CD4-positive, alpha-beta memory T cell (primary cell): ENCODE measurements at regions not wholly inside any gene's neighbourhood (a gene's known extent, or its start where the extent isn't known, plus 50 kb on each side); places are given as distances from the start of the nearest gene placed in this dataset.
"Not testable (repeated sequence)": the region's sequence is repeated elsewhere in the genome, so short reads cannot be mapped to it uniquely, and the experiment has no call there.

Experiments
- CTCF ChIA-PET: fragments of 350-600 bp; sonication (Branson Sonifier 250); formaldehyde crosslinking; loops from one replicate; lab custom pipeline; 2021; ENCODE audit warnings: inconsistent platforms; ENCODE audit not compliant: partially characterized antibody; lab: Charles Lee
- POLR2A ChIA-PET: fragments of 350-600 bp; sonication (Branson Sonifier 250); formaldehyde crosslinking; loops from one replicate; lab custom pipeline; 2021; ENCODE audit not compliant: partially characterized antibody; lab: Charles Lee
- DNase-seq, 5 donors: peaks; one replicate each; pipeline versions ENCODE4 v3.0.0 to v3.0.0-alpha.2; 2020 to 2022; ENCODE audit warnings: mixed read lengths in 1 of 5
- H3K27ac ChIP-seq: one replicate; pipeline ENCODE4 v1.7.0; 2013; ENCODE audit warnings: low read depth, low read length
- H3K27me3 ChIP-seq: 2 replicates; pipeline ENCODE4 v1.7.0; 2013; ENCODE audit warnings: mild to moderate bottlenecking, low read length, moderate library complexity; ENCODE audit not compliant: insufficient read depth
- H3K36me3 ChIP-seq: 2 replicates; pipeline ENCODE4 v1.7.0; 2013; ENCODE audit warnings: mild to moderate bottlenecking, low read length, moderate library complexity; ENCODE audit not compliant: insufficient read depth
- H3K4me1 ChIP-seq: 2 replicates; pipeline ENCODE4 v1.7.0; 2013; ENCODE audit warnings: mild to moderate bottlenecking, low read length, moderate library complexity; ENCODE audit not compliant: insufficient read depth
- H3K4me3 ChIP-seq, 2 donors: one replicate each; pipeline ENCODE4 v1.7.0; 2013; ENCODE audit warnings: low read length in 2 of 2, mild to moderate bottlenecking in 1 of 2
- H3K9me3 ChIP-seq, 2 donors: one replicate each; pipeline ENCODE4 v1.7.0; 2013; ENCODE audit warnings: low read length in 2 of 2, control low read depth in 1 of 2; ENCODE audit not compliant: control insufficient read depth in 1 of 2
- H3K27ac Mint-ChIP-seq, 7 donors: one replicate each; pipeline ENCODE4 v1.8.0; 2020 to 2021; ENCODE audit warnings: mixed read lengths in 7 of 7, mild to moderate bottlenecking in 6 of 7, inconsistent platforms in 3 of 7, moderate library complexity in 3 of 7
- H3K27me3 Mint-ChIP-seq, 2 donors: one replicate each; pipeline ENCODE4 v1.8.0; 2020 to 2021; ENCODE audit warnings: mixed read lengths in 2 of 2
- H3K36me3 Mint-ChIP-seq, 2 donors: one replicate each; pipeline ENCODE4 v1.8.0; 2020 to 2021; ENCODE audit warnings: mixed read lengths in 2 of 2, inconsistent platforms in 1 of 2, mild to moderate bottlenecking in 1 of 2
- H3K4me1 Mint-ChIP-seq, 4 donors: one replicate each; pipeline ENCODE4 v1.8.0; 2020 to 2021; ENCODE audit warnings: mixed read lengths in 4 of 4, mild to moderate bottlenecking in 1 of 4
- H3K4me3 Mint-ChIP-seq, 8 donors: one replicate each; pipeline ENCODE4 v1.8.0; 2020 to 2021; ENCODE audit warnings: mixed read lengths in 8 of 8, mild to moderate bottlenecking in 7 of 8, moderate library complexity in 6 of 8, inconsistent platforms in 3 of 8
- H3K9me3 Mint-ChIP-seq, 8 donors: one replicate each; pipeline ENCODE4 v1.8.0; 2020 to 2021; ENCODE audit warnings: mixed read lengths in 8 of 8, mild to moderate bottlenecking in 5 of 8, inconsistent platforms in 3 of 8, moderate library complexity in 1 of 8
- intact Hi-C: fragments of 100-400 bp; cut with micrococcal nuclease; formaldehyde crosslinking; loops from one replicate; pipeline ENCODE4 v1.15.1; 2023

- no peak for DNase-seq
- Histone ChIP-seq H3K9me3 (no peaks in the 10 kb centered on the region), H3K27ac (no peak overlapping the region), H3K27me3 (no peaks in the 10 kb centered on the region), H3K4me1 (no peaks in the 10 kb centered on the region), H3K4me3 (no peak overlapping the region), H3K36me3 (no peaks in the 10 kb centered on the region)
- intact Hi-C loops: no loop called here
- H3K27ac Mint-ChIP-seq: no peak overlapping the region
- H3K36me3 Mint-ChIP-seq: no peaks in the 10 kb centered on the region
- no peaks in the 10 kb centered on the region for H3K4me1 Mint-ChIP-seq
- H3K27me3 Mint-ChIP-seq: no peaks in the 10 kb centered on the region
- no peak overlapping the region for H3K4me3 Mint-ChIP-seq
- H3K9me3 Mint-ChIP-seq: peaks cover 0 to 2% (median 0%) of the 10 kb centered on the region in 8 donors
- ChIA-PET CTCF (interaction anchor here (0.9 kb wide), 1 partner anchor 14 kb away, joined by 3 read pairs; no protein-coding TSS in a partner anchor), POLR2A (no interaction called here)
Observed at GRCh38 chr16:85284141-85284817, 172.0 kb upstream of the CIBAR2 start.

GRCh38 chr16:85285681-85286065 lies 173.4 kb upstream of the CIBAR2 start:
- Histone ChIP-seq H3K4me3 (no peak overlapping the region), H3K36me3 (no peaks in the 10 kb centered on the region), H3K27ac (no peak overlapping the region), H3K9me3 (no peaks in the 10 kb centered on the region), H3K27me3 (no peaks in the 10 kb centered on the region), H3K4me1 (no peaks in the 10 kb centered on the region)
- Mint-ChIP-seq H3K36me3 (no peaks in the 10 kb centered on the region), H3K4me1 (no peaks in the 10 kb centered on the region), H3K9me3 (peaks cover 0 to 2% (median 0%) of the 10 kb centered on the region in 8 donors), H3K4me3 (no peak overlapping the region), H3K27ac (no peak overlapping the region), H3K27me3 (no peaks in the 10 kb centered on the region)
- intact Hi-C loops: no loop called here
- ChIA-PET POLR2A (no interaction called here), CTCF (no interaction called here)
- DNase-seq: no peak

GRCh38 chr16:85286066-85286831 lies 174.0 kb upstream of the CIBAR2 start:
- Histone ChIP-seq H3K4me3 (no peak overlapping the region), H3K27ac (no peak overlapping the region), H3K9me3 (no peaks in the 10 kb centered on the region), H3K4me1 (no peaks in the 10 kb centered on the region), H3K36me3 (no peaks in the 10 kb centered on the region), H3K27me3 (no peaks in the 10 kb centered on the region)
- intact Hi-C loops: no loop called here
- no peaks in the 10 kb centered on the region for H3K4me1 Mint-ChIP-seq
- H3K27ac Mint-ChIP-seq: no peak overlapping the region
- no peak for DNase-seq
- POLR2A ChIA-PET: no interaction called here
- H3K4me3 Mint-ChIP-seq: no peak overlapping the region
- CTCF ChIA-PET: no interaction called here
- peaks cover 0 to 2% (median 0%) of the 10 kb centered on the region in 8 donors for H3K9me3 Mint-ChIP-seq
- no peaks in the 10 kb centered on the region for H3K27me3 Mint-ChIP-seq
- H3K36me3 Mint-ChIP-seq: no peaks in the 10 kb centered on the region

GRCh38 chr16:85286951-85287814 lies 174.9 kb upstream of the CIBAR2 start:
- no peaks in the 10 kb centered on the region for H3K9me3 ChIP-seq
- Mint-ChIP-seq H3K36me3 (no peaks in the 10 kb centered on the region), H3K27me3 (no peaks in the 10 kb centered on the region), H3K27ac (no peak overlapping the region), H3K4me1 (no peaks in the 10 kb centered on the region), H3K9me3 (peaks cover 0 to 2% (median 0%) of the 10 kb centered on the region in 8 donors), H3K4me3 (no peak overlapping the region)
- no peaks in the 10 kb centered on the region for H3K27me3 ChIP-seq
- CTCF ChIA-PET: no interaction called here
- no peak for DNase-seq
- no peak overlapping the region for H3K27ac ChIP-seq
- no peak overlapping the region for H3K4me3 ChIP-seq
- POLR2A ChIA-PET: no interaction called here
- H3K4me1 ChIP-seq: no peaks in the 10 kb centered on the region
- H3K36me3 ChIP-seq: no peaks in the 10 kb centered on the region
- intact Hi-C loops: no loop called here

- DNase-seq, H3K27me3 Mint-ChIP-seq, H3K27ac Mint-ChIP-seq, H3K27ac ChIP-seq, H3K4me1 Mint-ChIP-seq, CTCF ChIA-PET, intact Hi-C loops, H3K27me3 ChIP-seq, H3K4me3 ChIP-seq, H3K9me3 Mint-ChIP-seq, H3K4me1 ChIP-seq, POLR2A ChIA-PET, H3K36me3 Mint-ChIP-seq, H3K4me3 Mint-ChIP-seq, H3K9me3 ChIP-seq, H3K36me3 ChIP-seq: not testable (repeated sequence)
Observed at GRCh38 chr16:85287815-85288109, 175.5 kb upstream of the CIBAR2 start.

- ChIA-PET CTCF (interaction anchor here (1.6 kb wide), 1 partner anchor 9 kb away, joined by 3 read pairs; no protein-coding TSS in a partner anchor), POLR2A (no interaction called here)
- H3K36me3 Mint-ChIP-seq: no peaks in the 10 kb centered on the region
- Histone ChIP-seq H3K4me1 (no peaks in the 10 kb centered on the region), H3K4me3 (no peak overlapping the region), H3K27ac (no peak overlapping the region), H3K27me3 (no peaks in the 10 kb centered on the region), H3K36me3 (no peaks in the 10 kb centered on the region), H3K9me3 (no peaks in the 10 kb centered on the region)
- H3K9me3 Mint-ChIP-seq: peaks cover 0 to 2% (median 0%) of the 10 kb centered on the region in 8 donors
- no peak overlapping the region for H3K4me3 Mint-ChIP-seq
- H3K27me3 Mint-ChIP-seq: no peaks in the 10 kb centered on the region
- no peak overlapping the region for H3K27ac Mint-ChIP-seq
- no peak for DNase-seq
- intact Hi-C loops: no loop called here
- no peaks in the 10 kb centered on the region for H3K4me1 Mint-ChIP-seq
Observed at GRCh38 chr16:85288341-85288868, 176.1 kb upstream of the CIBAR2 start.
